A549 (cell line): ENCODE measurements at regions not wholly inside any gene's neighbourhood (a gene's known extent, or its start where the extent isn't known, plus 50 kb on each side); places are given as distances from the start of the nearest gene placed in this dataset.

Source experiments
- BHLHE40 ChIP-seq: IDR thresholded peaks from 2 replicates; pipeline ENCODE4 v1.6.1; 2012; ENCODE audit warnings: low read depth, low read length, inconsistent platforms
- CEBPB ChIP-seq, 2 experiments: fragments of >200 bp in 1 of 2; sonication (Bioruptor Twin) in 1 of 2; formaldehyde crosslinking in 1 of 2; IDR thresholded peaks; 2 replicates each; pipeline ENCODE4 v1.6.1; 2012 to 2016
- EP300 ChIP-seq, 2 experiments: fragments of >200 bp; sonication (Bioruptor Twin); formaldehyde crosslinking; IDR thresholded peaks; 2 replicates in 1 of 2; 3 replicates in 1 of 2; pipeline ENCODE4 v1.6.1; 2016 to 2017
- NFE2L2 ChIP-seq: fragments of 150-350 bp; conservative IDR thresholded peaks from 2 replicates; pipeline ENCODE4 v1.6.1; 2014; ENCODE audit warnings: low read length
- NR3C1 ChIP-seq: fragments of >200 bp; sonication (Bioruptor Twin); formaldehyde crosslinking; IDR thresholded peaks from 3 replicates; pipeline ENCODE4 v1.6.1; 2017
- PHF8 ChIP-seq: fragments of 200-600 bp; sonication (generic); IDR thresholded peaks from 2 replicates; pipeline ENCODE4 v1.6.1; 2016; ENCODE audit warnings: low read depth, mild to moderate bottlenecking, antibody characterized with exemption, moderate library complexity, borderline replicate concordance
- RAD21 ChIP-seq, 2 experiments: fragments of >200 bp in 1 of 2; sonication (Bioruptor Twin) in 1 of 2; formaldehyde crosslinking in 1 of 2; IDR thresholded peaks in 1 of 2; conservative IDR thresholded peaks in 1 of 2; 2 replicates in 1 of 2; 3 replicates in 1 of 2; pipeline ENCODE4 v1.6.1; 2012 to 2018; ENCODE audit warnings: inconsistent platforms in 1 of 2
- RCOR1 ChIP-seq: fragments of 150-350 bp; IDR thresholded peaks from 2 replicates; pipeline ENCODE4 v1.6.1; 2014; ENCODE audit warnings: antibody characterized with exemption, low read length, low read depth
- RNF2 ChIP-seq: fragments of 200-600 bp; sonication (generic); IDR thresholded peaks from 2 replicates; pipeline ENCODE4 v1.6.1; 2016; ENCODE audit warnings: low read depth, mild to moderate bottlenecking, antibody characterized with exemption, moderate library complexity, borderline replicate concordance
- TF ChIP-seq, protein P1 (sequence below): fragments of >200 bp; sonication (Bioruptor Twin); formaldehyde crosslinking; IDR thresholded peaks from 3 replicates; pipeline ENCODE4 v1.5.1; 2016
- TF ChIP-seq, protein P2 (sequence below): fragments of 250-450 bp; sonication (Bioruptor Pico); IDR thresholded peaks from 2 replicates; pipeline ENCODE4 v1.5.0; 2021; ENCODE audit warnings: mild to moderate bottlenecking, moderate library complexity, borderline replicate concordance
- TF ChIP-seq, protein P3 (sequence below): fragments of 200-600 bp; sonication (generic); IDR thresholded peaks from 2 replicates; pipeline ENCODE4 v1.6.1; 2016; ENCODE audit warnings: antibody characterized with exemption, mild to moderate bottlenecking, moderate library complexity

DNA sequence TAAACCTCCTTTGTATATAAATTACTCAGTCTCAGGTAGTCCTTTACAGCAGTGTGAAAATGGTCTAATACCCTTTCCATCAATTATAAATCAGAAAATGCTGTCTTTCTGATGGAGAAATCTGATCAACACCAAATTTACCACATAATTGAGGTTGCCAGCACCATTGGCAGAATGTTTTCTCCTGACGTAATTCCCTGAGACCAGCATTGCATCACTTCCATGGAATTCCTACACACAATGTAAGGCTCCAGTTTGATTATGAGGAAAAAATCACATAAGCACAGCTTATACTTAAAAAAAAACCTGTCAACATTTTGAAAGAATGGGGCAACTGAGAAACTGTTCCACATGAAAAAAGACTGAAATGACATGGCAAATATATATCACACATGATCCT lies 618.7 kb upstream of the CDH6 start:
- TF ChIP-seq, protein P1, sequence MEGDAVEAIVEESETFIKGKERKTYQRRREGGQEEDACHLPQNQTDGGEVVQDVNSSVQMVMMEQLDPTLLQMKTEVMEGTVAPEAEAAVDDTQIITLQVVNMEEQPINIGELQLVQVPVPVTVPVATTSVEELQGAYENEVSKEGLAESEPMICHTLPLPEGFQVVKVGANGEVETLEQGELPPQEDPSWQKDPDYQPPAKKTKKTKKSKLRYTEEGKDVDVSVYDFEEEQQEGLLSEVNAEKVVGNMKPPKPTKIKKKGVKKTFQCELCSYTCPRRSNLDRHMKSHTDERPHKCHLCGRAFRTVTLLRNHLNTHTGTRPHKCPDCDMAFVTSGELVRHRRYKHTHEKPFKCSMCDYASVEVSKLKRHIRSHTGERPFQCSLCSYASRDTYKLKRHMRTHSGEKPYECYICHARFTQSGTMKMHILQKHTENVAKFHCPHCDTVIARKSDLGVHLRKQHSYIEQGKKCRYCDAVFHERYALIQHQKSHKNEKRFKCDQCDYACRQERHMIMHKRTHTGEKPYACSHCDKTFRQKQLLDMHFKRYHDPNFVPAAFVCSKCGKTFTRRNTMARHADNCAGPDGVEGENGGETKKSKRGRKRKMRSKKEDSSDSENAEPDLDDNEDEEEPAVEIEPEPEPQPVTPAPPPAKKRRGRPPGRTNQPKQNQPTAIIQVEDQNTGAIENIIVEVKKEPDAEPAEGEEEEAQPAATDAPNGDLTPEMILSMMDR, result no peak
- no peak for TF ChIP-seq RCOR1
- no peak for TF ChIP-seq RAD21 (conservative IDR thresholded peaks at IDR 0.05 in 1 of 2, IDR thresholded peaks at IDR 0.05 in 1 of 2)
- TF ChIP-seq BHLHE40, result no peak
- TF ChIP-seq RNF2, result no peak
- TF ChIP-seq, protein P2, sequence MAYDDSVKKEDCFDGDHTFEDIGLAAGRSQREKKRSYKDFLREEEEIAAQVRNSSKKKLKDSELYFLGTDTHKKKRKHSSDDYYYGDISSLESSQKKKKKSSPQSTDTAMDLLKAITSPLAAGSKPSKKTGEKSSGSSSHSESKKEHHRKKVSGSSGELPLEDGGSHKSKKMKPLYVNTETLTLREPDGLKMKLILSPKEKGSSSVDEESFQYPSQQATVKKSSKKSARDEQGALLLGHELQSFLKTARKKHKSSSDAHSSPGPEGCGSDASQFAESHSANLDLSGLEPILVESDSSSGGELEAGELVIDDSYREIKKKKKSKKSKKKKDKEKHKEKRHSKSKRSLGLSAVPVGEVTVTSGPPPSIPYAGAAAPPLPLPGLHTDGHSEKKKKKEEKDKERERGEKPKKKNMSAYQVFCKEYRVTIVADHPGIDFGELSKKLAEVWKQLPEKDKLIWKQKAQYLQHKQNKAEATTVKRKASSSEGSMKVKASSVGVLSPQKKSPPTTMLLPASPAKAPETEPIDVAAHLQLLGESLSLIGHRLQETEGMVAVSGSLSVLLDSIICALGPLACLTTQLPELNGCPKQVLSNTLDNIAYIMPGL (CRISPR knock-in tag), result no peak
- no peak for TF ChIP-seq EP300 (IDR thresholded peaks at IDR 0.05)
- no peak for TF ChIP-seq NFE2L2
- no peak for TF ChIP-seq NR3C1
- TF ChIP-seq CEBPB (IDR thresholded peaks at IDR 0.05), result no peak
- TF ChIP-seq, protein P3, sequence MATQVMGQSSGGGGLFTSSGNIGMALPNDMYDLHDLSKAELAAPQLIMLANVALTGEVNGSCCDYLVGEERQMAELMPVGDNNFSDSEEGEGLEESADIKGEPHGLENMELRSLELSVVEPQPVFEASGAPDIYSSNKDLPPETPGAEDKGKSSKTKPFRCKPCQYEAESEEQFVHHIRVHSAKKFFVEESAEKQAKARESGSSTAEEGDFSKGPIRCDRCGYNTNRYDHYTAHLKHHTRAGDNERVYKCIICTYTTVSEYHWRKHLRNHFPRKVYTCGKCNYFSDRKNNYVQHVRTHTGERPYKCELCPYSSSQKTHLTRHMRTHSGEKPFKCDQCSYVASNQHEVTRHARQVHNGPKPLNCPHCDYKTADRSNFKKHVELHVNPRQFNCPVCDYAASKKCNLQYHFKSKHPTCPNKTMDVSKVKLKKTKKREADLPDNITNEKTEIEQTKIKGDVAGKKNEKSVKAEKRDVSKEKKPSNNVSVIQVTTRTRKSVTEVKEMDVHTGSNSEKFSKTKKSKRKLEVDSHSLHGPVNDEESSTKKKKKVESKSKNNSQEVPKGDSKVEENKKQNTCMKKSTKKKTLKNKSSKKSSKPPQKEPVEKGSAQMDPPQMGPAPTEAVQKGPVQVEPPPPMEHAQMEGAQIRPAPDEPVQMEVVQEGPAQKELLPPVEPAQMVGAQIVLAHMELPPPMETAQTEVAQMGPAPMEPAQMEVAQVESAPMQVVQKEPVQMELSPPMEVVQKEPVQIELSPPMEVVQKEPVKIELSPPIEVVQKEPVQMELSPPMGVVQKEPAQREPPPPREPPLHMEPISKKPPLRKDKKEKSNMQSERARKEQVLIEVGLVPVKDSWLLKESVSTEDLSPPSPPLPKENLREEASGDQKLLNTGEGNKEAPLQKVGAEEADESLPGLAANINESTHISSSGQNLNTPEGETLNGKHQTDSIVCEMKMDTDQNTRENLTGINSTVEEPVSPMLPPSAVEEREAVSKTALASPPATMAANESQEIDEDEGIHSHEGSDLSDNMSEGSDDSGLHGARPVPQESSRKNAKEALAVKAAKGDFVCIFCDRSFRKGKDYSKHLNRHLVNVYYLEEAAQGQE, result no peak
- no peak for TF ChIP-seq PHF8
